Pancreas (tissue), 10 donors: ENCODE measurements at regions not wholly inside any gene's neighbourhood (a gene's known extent, or its start where the extent isn't known, plus 50 kb on each side); places are given as distances from the start of the nearest gene placed in this dataset.

Experiments
- ATAC-seq, 4 donors: fragments of 200-7000 bp; cut with Tn5 transposase; one replicate each; pipeline versions ENCODE4 v1.8.0 to v1.9.1; 2020; ENCODE audit warnings: mild to moderate bottlenecking in 4 of 4, moderate library complexity in 4 of 4
- DNase-seq, 6 donors: peaks; one replicate each; pipeline ENCODE4 v3.0.0-alpha.2; 2020
- FAIRE-seq: peaks from 2 replicates; lab custom pipeline; 2012; peaks lifted over from hg19 to GRCh38; lab: Jason Lieb, UNC
- H3K27ac ChIP-seq, 4 donors: fragments of 200-600 bp; sonication (generic); 1 replicate in 3 of 4; 2 replicates in 1 of 4; pipeline versions ENCODE4 v1.5.0 to v1.8.0; 2020
- H3K27me3 ChIP-seq, 4 donors: fragments of 200-600 bp; one replicate each; pipeline ENCODE4 v1.8.0; 2021
- H3K36me3 ChIP-seq, 3 donors: fragments of 200-600 bp; sonication (generic) in 1 of 3; one replicate each; pipeline versions ENCODE4 v1.5.0 to v1.8.0; 2020 to 2021
- H3K4me1 ChIP-seq, 3 donors: fragments of 200-600 bp; one replicate each; pipeline ENCODE4 v1.8.0; 2021
- H3K4me3 ChIP-seq, 4 donors: fragments of 200-600 bp; sonication (generic) in 2 of 4; one replicate each; pipeline versions ENCODE4 v1.5.0 to v1.8.0; 2020 to 2021
- H3K9me3 ChIP-seq, 4 donors: fragments of 200-600 bp; one replicate each; pipeline ENCODE4 v1.8.0; 2021
- WGBS, 2 donors: extraction: QIAGEN DNeasy Blood & Tissue Kit; methylation state at CpG; one replicate each; pipeline ENCODE4 v1.1.7; 2013; 5-methylcytosine and 5-hydroxymethylcytosine counted together
- intact Hi-C, 3 donors: fragments of 100-400 bp; cut with DNase I; formaldehyde crosslinking; loops; one replicate each; pipeline versions ENCODE4 v1.11.1 to v1.14.2; 2022
- TF ChIP-seq, protein P1 (sequence below), 4 donors: fragments of 200-600 bp; sonication (generic) in 3 of 4; IDR thresholded peaks; one replicate each; pipeline versions ENCODE4 v1.5.0 to v1.8.0; 2021; ENCODE audit warnings: antibody characterized with exemption in 4 of 4
- donor health status: healthy with polysubstance abuse.
- donor health status: DM: no; HTN: no; CAD: no; lungs with moderate emphysema.
- donor health status: DM: no; HTN: no; CAD: no.
- donor health status: control.
- donor health status: control.
- donor health status: Bipolar disorder and iron deficiency.
- donor health status: DM: yes; HTN: yes; CAD: no.
- donor health status: DM: no; HTN: no; CAD: no.
- donor health status: DM: no; HTN: no; CAD: no.
- donor health status: DM: yes; HTN: yes; CAD: no.

DNA sequence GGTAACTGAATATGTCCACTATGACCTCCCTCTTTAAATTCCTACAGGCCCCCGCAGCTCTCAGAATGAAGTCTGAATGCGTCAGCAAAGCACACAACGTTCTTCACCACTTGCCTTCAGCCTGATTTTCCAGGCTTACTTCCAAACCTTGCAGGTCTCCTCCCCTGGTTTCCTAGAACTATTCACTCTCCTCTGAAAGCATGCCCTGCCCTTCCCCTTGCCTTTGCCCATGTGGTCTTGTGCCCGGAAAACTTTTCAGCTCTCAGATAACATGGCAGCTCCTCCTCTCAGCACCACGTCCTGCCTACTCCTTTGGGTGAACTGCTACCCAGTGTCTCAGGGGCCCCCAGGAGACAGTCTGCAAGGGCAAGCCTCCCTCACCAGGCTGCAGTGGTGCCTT, 268.5 kb upstream of the LDB2 start:
- intact Hi-C loops: no loop called here
- H3K36me3 ChIP-seq: no peaks in the 10 kb centered on the region
- H3K4me1 ChIP-seq: no peaks in the 10 kb centered on the region
- ATAC-seq (no peak), DNase-seq (no peak), FAIRE-seq (no peak)
- no peaks in the 10 kb centered on the region for H3K27me3 ChIP-seq
- H3K9me3 ChIP-seq: no peaks in the 10 kb centered on the region
- TF ChIP-seq, protein P1, sequence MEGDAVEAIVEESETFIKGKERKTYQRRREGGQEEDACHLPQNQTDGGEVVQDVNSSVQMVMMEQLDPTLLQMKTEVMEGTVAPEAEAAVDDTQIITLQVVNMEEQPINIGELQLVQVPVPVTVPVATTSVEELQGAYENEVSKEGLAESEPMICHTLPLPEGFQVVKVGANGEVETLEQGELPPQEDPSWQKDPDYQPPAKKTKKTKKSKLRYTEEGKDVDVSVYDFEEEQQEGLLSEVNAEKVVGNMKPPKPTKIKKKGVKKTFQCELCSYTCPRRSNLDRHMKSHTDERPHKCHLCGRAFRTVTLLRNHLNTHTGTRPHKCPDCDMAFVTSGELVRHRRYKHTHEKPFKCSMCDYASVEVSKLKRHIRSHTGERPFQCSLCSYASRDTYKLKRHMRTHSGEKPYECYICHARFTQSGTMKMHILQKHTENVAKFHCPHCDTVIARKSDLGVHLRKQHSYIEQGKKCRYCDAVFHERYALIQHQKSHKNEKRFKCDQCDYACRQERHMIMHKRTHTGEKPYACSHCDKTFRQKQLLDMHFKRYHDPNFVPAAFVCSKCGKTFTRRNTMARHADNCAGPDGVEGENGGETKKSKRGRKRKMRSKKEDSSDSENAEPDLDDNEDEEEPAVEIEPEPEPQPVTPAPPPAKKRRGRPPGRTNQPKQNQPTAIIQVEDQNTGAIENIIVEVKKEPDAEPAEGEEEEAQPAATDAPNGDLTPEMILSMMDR (IDR thresholded peaks at IDR 0.05): no peak
- no peak overlapping the region for H3K27ac ChIP-seq
- WGBS, 2 donors: 41 to 62% methylated on average over 4 to 5 of the region's 5 CpGs
- H3K4me3 ChIP-seq: no peak overlapping the region

DNA sequence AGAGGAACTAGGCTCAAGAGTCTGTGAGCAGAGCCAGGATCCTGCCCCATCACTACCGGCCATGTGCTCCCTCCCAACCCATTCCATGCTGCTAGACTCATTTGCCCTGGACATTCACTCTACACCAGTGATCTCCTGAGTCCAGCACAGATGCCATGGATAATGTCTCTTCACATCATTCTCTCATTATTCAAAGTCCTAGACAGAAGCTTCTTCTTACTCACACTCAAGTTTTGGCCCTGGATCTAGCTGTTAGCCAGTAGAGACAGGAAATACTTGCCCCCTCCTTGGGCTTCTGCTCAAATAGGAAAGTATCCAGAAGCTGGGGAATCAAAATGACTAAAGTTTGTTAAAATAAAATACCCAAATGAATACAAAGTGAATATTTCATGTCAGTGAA, 266.8 kb upstream of the LDB2 start:
- TF ChIP-seq, protein P1 (IDR thresholded peaks at IDR 0.05): no peak

DNA sequence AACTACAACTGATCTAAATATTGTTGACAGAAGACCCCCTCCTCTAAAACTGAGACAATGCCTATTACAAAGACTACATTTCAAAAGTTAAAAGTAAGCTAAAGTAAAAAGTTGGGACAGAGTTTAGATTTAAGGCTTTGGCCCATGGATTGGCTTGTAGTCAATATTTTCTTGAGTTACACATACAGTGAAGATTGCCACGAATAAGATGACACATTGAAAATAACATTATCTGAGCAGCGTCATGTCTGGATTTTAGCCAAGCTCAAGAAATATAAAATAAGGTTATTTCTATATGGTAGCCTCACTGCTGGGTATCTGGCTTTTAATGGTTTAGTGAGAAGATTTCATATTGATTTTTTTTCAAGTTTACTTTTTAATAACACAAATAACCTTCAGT, 266.2 kb upstream of the LDB2 start:
- no peaks in the 10 kb centered on the region for H3K4me1 ChIP-seq
- intact Hi-C loops: no loop called here
- FAIRE-seq (no peak), DNase-seq (no peak), ATAC-seq (no peak)
- H3K27me3 ChIP-seq: no peaks in the 10 kb centered on the region
- H3K4me3 ChIP-seq: no peak overlapping the region
- WGBS, 2 donors: 47 to 55% methylated on average over 2 of the region's 2 CpGs
- H3K36me3 ChIP-seq: no peaks in the 10 kb centered on the region
- no peaks in the 10 kb centered on the region for H3K9me3 ChIP-seq
- TF ChIP-seq, protein P1 (IDR thresholded peaks at IDR 0.05): no peak
- H3K27ac ChIP-seq: no peak overlapping the region

More for the DNA sequence above, 266.8 kb upstream of the LDB2 start:
- Histone ChIP-seq H3K36me3 (no peaks in the 10 kb centered on the region), H3K4me1 (no peaks in the 10 kb centered on the region), H3K9me3 (no peaks in the 10 kb centered on the region), H3K4me3 (no peak overlapping the region), H3K27me3 (no peaks in the 10 kb centered on the region), H3K27ac (no peak overlapping the region)
- DNase-seq (no peak), ATAC-seq (no peak), FAIRE-seq (no peak)
- intact Hi-C loops: no loop called here
- WGBS, 2 donors: 54 to 92% methylated on average over 1 of the region's 1 CpG

DNA sequence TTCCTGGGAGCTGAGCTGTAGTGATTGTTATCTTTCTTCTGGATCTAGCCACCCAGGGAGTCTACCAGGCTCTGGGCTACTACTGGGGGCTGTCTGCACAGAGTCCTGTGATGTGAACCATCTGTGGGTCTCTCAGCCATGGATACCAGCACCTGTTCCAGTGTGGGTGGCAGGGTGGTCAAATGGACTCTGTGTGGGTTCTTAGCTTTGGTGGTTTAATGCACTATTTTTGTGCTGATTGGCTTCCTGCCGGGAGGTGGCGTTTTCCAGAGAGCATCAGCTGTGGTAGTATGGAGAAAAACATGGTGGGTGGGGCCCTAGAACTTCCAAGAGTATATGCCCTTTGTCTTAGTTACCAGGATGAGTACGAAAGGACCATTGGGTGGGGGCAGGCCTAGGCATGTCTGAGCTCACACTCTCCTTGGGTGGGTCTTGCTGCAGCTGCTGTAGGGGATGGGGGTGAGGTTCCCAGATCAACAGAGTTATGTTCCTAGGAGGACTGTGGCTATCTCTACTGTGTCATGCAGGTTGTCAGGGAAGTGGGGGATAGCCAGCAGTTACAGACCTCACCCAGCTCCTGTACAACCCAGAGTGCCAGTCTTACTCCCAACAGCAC, 264.8 kb upstream of the LDB2 start:
- Histone ChIP-seq H3K4me1 (no peaks in the 10 kb centered on the region), H3K27ac (no peak overlapping the region), H3K36me3 (no peaks in the 10 kb centered on the region), H3K27me3 (no peaks in the 10 kb centered on the region), H3K9me3 (no peaks in the 10 kb centered on the region), H3K4me3 (no peak overlapping the region)
- DNase-seq: no peak
- TF ChIP-seq, protein P1 (IDR thresholded peaks at IDR 0.05): no peak
- no peak for FAIRE-seq
- intact Hi-C loops: no loop called here
- ATAC-seq: no peak
- WGBS, 2 donors: 57 to 74% methylated on average over 3 of the region's 3 CpGs

DNA sequence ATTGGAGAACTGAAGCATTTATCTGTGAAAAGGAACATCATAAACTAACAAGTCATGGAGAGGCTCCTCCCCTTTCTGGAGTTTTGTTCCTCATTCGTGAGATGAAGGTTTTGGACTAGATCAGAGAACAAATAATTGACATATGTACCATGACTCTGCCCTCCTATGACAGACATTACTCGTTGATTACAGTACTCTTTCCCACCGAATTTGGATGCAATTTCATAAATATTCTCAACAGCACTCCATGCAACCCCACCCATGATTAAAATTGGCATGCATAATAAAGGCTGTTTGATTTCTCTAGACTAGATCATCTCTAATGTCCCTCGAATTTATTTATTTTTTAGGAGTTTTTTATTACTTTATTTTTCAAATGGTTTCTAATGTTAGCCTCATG, 258.9 kb upstream of the LDB2 start:
- no peaks in the 10 kb centered on the region for H3K27me3 ChIP-seq
- FAIRE-seq: no peak
- DNase-seq: no peak
- intact Hi-C loops: no loop called here
- H3K4me3 ChIP-seq: no peak overlapping the region
- H3K36me3 ChIP-seq: no peaks in the 10 kb centered on the region
- no peaks in the 10 kb centered on the region for H3K9me3 ChIP-seq
- H3K4me1 ChIP-seq: no peaks in the 10 kb centered on the region
- no peak overlapping the region for H3K27ac ChIP-seq
- no peak for ATAC-seq
- WGBS, 2 donors: 40 to 53% methylated on average over 4 of the region's 4 CpGs
- TF ChIP-seq, protein P1 (IDR thresholded peaks at IDR 0.05): no peak
